Fibroblast of pulmonary artery (primary cell): ENCODE measurements at regions not wholly inside any gene's neighbourhood (a gene's known extent, or its start where the extent isn't known, plus 50 kb on each side); places are given as distances from the start of the nearest gene placed in this dataset.

Source experiments
- DNase-seq: peaks from one replicate; pipeline ENCODE4 v3.0.0-alpha.2; 2010; ENCODE audit warnings: low read depth
- H3K4me3 ChIP-seq: replicated peaks from 2 replicates; pipeline ENCODE4 v1.5.1; 2011; ENCODE audit warnings: low read depth, mild to moderate bottlenecking, control low read depth, low read length, moderate library complexity
- CTCF ChIP-seq: IDR thresholded peaks from 2 replicates; pipeline ENCODE4 v1.5.1; 2011; ENCODE audit warnings: mild to moderate bottlenecking, control low read depth, low read length, inconsistent platforms; ENCODE audit errors: missing control alignments

GRCh38 chr14:51396222-51396815, 156.3 kb downstream of the TMX1 start:
- peak; percentile 94 for DNase-seq
- TF ChIP-seq CTCF = no peak
- no peak overlapping the region for H3K4me3 ChIP-seq

- peak; percentile 11 for TF ChIP-seq CTCF
- peak; percentile 81 for DNase-seq
- no peak overlapping the region for H3K4me3 ChIP-seq
These were observed 158.9 kb downstream of the TMX1 start for GRCh38 chr14:51398898-51399297.

- DNase-seq = no peak
- TF ChIP-seq CTCF = no peak
- no peak overlapping the region for H3K4me3 ChIP-seq
These were observed 160.1 kb downstream of the TMX1 start for GRCh38 chr14:51400139-51400538.

- no peak overlapping the region for H3K4me3 ChIP-seq
- DNase-seq = peak; percentile 58
- no peak for TF ChIP-seq CTCF
These were observed 161.2 kb downstream of the TMX1 start for GRCh38 chr14:51401272-51401671.

GRCh38 chr14:51401756-51402155, 161.7 kb downstream of the TMX1 start:
- no peak overlapping the region for H3K4me3 ChIP-seq
- no peak for TF ChIP-seq CTCF
- peak; percentile 30 for DNase-seq

- TF ChIP-seq CTCF = no peak
- no peak overlapping the region for H3K4me3 ChIP-seq
- DNase-seq = no peak
These were observed 170.8 kb downstream of the TMX1 start for GRCh38 chr14:51410897-51411296.

- DNase-seq = no peak
- no peak for TF ChIP-seq CTCF
These were observed 179.6 kb downstream of the TMX1 start for GRCh38 chr14:51419685-51420084.

More at GRCh38 chr14:51419685-51420084, 179.6 kb downstream of the TMX1 start:
- H3K4me3 ChIP-seq = no peak overlapping the region
